AML-193 (cell line): ENCODE measurements at regions not wholly inside any gene's neighbourhood (a gene's known extent, or its start where the extent isn't known, plus 50 kb on each side); places are given as distances from the start of the nearest gene placed in this dataset.
A peak's percentile ranks its signal among the peaks of the same experiment; 100 is the strongest.
"Not testable (repeated sequence)": the region's sequence is repeated elsewhere in the genome, so short reads cannot be mapped to it uniquely, and the experiment has no call there.

Experiments used
- DNase-seq, 2 experiments: peaks; one replicate each; lab custom pipeline; 2025; lab: John Stamatoyannopoulos, UW

DNA sequence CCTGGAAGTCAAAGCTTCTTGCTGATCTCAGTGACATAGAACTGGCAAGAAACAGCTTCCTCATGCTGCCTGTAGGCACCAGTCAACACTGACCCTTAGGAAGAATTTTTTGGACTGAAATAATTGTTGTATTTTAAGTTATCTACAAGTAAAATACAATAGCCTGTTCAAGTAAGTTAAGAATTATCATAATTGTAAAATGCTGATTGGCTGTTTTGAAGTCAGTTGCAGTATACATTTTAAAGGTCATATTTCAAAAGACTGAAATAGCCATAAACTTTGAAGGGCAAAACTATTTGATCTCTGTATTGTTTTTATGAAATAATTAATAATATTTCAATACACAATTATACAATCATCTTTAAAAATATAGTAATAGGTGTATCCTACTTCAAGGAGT lies 794.9 kb downstream of the MAT2B start:
- DNase-seq, result no peak

DNA sequence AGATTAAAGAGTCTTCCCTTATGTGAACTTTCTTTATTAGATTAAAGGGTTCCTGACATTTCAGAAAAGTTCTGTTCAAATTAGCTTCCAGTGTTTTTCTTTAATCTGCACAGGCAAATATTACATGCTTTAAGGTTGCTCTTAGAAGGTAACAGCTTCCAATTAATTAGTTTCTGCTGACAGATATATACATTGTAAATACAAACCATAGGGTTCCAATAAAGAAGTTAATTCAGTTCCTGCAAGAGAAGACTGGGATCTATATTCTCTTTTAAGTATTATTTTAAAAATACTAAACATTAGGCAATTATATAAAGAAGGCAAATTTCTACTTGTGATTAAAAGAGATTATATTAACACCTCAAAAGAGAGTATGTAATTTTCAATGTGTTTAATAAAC lies 795.7 kb downstream of the MAT2B start:
- no peak for DNase-seq

DNA sequence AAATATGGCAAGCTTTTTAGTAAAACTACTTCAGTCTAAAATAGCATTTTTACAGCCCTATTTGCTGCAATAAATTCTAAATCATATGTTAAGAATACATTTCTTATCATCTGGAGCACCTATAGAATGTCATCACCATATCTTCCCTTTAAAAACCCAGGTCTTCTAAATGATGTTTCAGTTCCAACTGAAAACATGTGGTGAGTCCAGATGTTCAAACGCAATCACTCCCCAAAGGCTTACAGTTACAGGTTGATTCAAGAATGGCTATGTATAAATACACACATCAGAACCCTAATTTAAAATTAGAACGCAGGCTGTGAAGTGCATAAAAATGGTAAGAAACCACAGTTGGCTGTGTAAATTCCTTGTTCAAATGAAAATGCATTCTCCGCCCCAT lies 796.3 kb downstream of the MAT2B start:
- no peak for DNase-seq

GRCh38 chr5:164302533-164303235 lies 797.3 kb downstream of the MAT2B start:
- no peak for DNase-seq

DNA sequence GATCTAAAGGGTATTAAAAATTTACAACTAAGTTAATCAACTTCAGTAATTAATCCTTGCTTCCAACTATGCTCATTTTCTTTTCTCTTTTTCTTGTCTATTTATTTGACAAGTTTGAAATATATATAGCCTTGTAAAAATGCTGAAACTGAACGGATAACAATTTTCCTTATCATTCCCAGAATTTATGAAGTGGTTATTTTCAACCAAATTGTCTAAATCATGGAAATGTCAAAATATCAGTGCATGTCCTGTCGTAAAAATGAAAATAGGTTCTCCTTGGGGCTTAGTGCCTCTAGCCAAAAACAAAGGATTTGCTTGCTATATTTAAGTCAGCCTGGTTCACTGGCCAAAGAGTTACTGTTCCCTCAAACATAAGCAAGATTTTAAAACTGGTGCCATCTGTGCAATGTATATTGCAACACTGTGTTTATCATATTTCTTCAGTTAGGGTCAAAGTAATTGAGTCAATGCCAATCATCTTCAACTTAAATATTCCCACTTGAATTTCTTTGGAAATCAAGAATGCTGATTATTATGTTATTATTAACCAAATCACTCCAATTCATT lies 798.3 kb downstream of the MAT2B start:
- no peak for DNase-seq

- no peak for DNase-seq
Measured at GRCh38 chr5:164306662-164307061, 801.2 kb downstream of the MAT2B start.

DNA sequence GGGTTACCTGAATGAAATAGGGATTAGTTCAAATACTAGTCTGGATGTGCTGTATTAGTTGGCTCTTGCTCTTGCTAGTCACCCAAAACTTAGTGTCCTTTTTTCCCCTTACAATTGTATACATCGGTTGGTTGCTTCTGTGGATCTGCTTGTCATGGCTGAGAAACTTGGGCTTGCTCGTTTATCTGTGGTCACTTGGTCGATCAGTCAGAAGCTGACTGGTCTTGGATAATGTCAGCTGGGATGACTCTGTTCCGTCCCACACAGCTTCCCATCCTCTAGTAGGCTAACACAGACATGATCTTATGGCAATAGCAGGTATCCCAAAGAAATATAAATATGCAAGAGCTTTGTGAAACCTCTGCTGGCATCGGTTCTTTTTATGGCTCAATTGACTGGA lies 807.4 kb downstream of the MAT2B start:
- no peak for DNase-seq

DNA sequence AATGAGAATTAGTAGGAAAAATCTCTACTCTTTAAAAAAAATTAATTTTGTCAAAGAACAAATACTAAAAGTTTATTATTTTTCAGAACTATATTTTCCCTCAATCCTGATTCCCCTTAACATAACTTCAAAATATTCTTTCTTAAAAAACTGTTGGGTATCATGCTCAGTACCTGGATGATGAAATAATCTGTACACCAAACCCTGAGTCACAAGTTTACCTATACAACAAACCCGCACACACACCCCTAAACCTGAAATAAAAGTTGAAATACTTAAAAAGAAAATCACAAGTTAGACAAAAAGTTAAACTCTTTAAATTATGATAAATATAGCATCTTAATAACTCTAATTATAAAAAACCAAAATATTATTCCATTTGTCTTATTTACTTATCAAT lies 812.3 kb downstream of the MAT2B start:
- no peak for DNase-seq

GRCh38 chr5:164319161-164319560 lies 813.7 kb downstream of the MAT2B start:
- DNase-seq, result no peak

- no peak for DNase-seq
Measured at GRCh38 chr5:164324239-164324638, 818.8 kb downstream of the MAT2B start.

- DNase-seq, result no peak
Measured at GRCh38 chr5:164326219-164326618, 820.8 kb downstream of the MAT2B start.

DNA sequence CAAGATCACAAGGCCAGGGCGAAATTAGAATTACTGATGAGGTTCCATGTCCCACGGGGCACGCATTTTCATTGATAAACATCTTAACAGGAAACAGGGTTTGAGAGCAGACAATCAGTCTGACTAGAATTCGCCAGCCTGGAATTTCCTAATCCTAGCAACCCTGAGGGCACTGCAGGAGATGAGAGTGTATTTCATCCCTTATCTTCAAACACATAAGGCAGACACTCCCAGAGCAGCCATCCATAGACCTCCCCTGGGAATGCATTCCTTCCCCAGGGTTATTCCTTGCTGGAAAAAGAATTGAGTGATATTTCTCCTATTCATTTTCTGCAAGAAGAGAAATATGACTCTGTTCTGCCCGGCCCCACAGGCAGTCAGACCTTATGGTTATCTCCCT lies 821.7 kb downstream of the MAT2B start:
- not testable (repeated sequence) for DNase-seq

GRCh38 chr5:164332349-164333196 lies 827.2 kb downstream of the MAT2B start:
- DNase-seq, result no peak

- no peak for DNase-seq
Measured at GRCh38 chr5:164335837-164336236, 830.4 kb downstream of the MAT2B start.

DNA sequence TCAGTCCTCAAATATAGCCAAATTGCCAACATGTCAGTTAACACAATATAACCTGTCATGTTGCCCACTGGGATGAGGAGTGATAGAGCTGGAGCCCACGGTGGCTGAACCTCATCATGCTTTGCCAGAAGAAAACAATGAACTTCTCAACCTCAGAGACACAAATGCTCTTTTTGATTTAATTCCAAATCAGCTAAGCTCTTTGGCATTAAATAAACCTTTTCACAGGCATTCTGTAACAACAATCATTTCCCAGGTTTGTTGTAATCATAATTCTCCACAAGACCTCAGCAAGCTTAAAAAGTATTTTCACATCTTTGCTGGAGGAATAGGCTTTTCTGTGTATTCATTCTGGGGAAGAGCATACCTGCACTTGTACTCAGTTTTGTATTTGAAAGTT lies 830.9 kb downstream of the MAT2B start:
- DNase-seq, result no peak

GRCh38 chr5:164336906-164337305 lies 831.5 kb downstream of the MAT2B start:
- no peak for DNase-seq

- no peak for DNase-seq
Measured at GRCh38 chr5:164341056-164341619, 835.7 kb downstream of the MAT2B start.

GRCh38 chr5:164345173-164345849 lies 839.9 kb downstream of the MAT2B start:
- DNase-seq, result no peak

- no peak for DNase-seq
Measured at GRCh38 chr5:164345853-164346252, 840.4 kb downstream of the MAT2B start.

DNA sequence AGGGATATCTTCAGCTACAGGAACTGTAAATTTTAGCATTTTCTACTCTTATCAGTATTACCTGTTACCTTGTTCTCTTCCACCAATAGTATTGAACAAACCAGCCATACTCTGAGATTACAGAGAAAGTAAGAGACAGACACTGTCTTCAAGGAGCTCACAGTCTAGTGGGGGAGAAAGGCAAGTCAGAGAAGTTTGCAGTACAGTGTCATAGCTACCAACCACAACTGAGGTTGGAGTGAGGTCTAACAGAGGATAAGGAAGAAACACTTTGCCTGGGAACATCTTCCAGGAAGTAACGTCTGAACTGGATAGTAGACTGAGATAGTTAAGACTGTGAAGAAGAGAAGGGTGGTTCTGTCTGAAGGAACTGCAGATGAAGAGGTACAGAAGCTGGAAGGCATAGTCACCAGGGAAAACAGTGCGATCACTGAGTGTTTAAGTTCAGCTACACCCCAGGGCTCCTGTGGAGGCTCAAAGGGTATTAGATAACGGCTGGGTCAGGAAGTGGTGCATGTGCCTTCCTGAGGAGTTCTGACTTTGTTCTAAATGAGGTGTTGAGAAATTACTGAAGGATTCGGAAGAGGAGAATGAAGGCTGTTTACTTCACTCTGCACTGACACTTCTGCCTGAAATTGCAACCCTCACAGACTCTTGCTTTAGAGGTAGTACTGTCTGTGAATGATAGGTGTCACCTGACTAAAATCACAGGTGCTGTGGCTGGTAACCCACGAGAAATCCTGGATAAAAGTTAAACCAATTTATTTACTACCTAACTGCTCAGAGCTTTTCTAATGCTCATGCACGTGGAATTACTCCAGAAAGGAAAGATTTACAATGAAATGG lies 841.6 kb downstream of the MAT2B start:
- peak; percentile 36 for DNase-seq

DNA sequence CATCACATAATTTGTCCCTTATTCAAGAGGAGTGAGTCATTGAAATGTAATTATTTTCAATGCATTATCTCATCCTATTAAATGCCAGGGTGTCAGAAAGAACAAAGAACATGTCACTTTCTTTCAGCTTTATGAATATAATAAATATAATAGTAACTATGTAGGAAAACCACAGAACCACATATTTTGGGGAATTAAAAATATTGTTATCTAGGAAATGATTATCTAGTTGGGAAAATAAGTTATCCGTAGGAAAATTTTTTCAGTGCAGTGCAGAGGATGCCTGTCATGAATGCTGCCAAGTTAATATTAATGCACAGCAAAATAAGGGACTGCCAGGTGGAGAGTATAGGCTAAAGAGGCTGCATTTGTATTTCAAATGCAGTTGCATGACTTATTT lies 844.8 kb downstream of the MAT2B start:
- no peak for DNase-seq
